ENCODE measurements at regions not wholly inside any gene's neighbourhood (a gene's known extent, or its start where the extent isn't known, plus 50 kb on each side); places are given as distances from the start of the nearest gene placed in this dataset.
"Not testable (repeated sequence)": the region's sequence is repeated elsewhere in the genome, so short reads cannot be mapped to it uniquely, and the experiment has no call there.

GRCh38 chr13:54699831-54700230 lies 1671.2 kb downstream of the OLFM4 start:
- no peak for TF ChIP-seq CTCF (conservative IDR thresholded peaks at IDR 0.05; ENCODE audit: low read depth, low read length)
- no peak overlapping the region for H3K4me3 ChIP-seq (ENCODE audit: low read depth, low read length)
- DNase-seq (ENCODE audit: low read depth): no peak

GRCh38 chr13:54705738-54706137 lies 1677.1 kb downstream of the OLFM4 start:
- no peak for DNase-seq (ENCODE audit: low read depth)
- H3K4me3 ChIP-seq (ENCODE audit: low read depth, low read length): no peak overlapping the region
- no peak for TF ChIP-seq CTCF (conservative IDR thresholded peaks at IDR 0.05; ENCODE audit: low read depth, low read length)

GRCh38 chr13:54706336-54706735 lies 1677.7 kb downstream of the OLFM4 start:
- no peak for DNase-seq (ENCODE audit: low read depth)
- TF ChIP-seq CTCF (conservative IDR thresholded peaks at IDR 0.05; ENCODE audit: low read depth, low read length): no peak
- H3K4me3 ChIP-seq (ENCODE audit: low read depth, low read length): no peak overlapping the region

DNA sequence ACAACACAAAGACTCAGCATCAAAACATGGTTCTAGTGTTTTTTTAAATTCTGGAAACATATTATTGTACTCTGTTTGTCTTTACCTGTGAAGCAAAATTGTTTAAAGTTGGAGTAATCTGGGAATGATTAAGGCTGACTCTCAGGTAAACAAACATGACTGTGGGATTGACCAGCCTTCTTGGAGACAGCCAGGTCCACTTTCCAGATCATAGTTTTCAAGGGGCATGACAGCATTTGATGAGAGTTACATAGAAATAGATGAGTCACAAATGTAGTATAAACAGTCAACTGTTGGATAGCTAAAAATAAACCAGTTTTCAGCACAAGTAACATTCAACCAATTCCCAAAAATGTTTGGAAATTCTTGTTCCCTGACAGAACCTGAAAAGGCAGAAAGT lies 1680.9 kb downstream of the OLFM4 start:
- DNase-seq (ENCODE audit: low read depth): no peak
- TF ChIP-seq CTCF (conservative IDR thresholded peaks at IDR 0.05; ENCODE audit: low read depth, low read length): no peak
- H3K4me3 ChIP-seq (ENCODE audit: low read depth, low read length): no peak overlapping the region

DNA sequence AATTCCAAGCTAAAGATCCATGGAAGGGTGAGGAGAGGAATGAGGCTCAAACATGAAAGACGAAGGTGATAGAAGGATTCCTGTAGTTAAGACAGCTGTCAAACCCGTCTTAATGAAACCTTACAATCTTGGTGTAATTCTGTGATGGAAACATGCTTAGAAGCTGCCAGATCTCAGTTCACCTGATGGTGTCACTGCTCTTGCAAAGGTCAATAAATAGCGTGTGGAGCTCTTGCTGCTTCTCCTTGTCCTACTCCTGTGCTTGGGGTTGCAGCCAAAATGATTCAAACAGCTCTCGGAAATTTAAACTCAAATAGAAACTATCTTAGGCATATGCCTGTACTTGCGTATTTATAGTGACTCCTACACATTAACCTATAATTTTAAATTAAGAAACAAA lies 1705.0 kb downstream of the OLFM4 start:
- H3K4me3 ChIP-seq (ENCODE audit: low read depth, low read length): no peak overlapping the region
- no peak for TF ChIP-seq CTCF (conservative IDR thresholded peaks at IDR 0.05; ENCODE audit: low read depth, low read length)
- DNase-seq (ENCODE audit: low read depth): no peak

GRCh38 chr13:54737211-54737610 lies 1708.6 kb downstream of the OLFM4 start:
- not testable (repeated sequence) for H3K4me3 ChIP-seq (ENCODE audit: low read depth, low read length); DNase-seq (ENCODE audit: low read depth)

- no peak overlapping the region for H3K4me3 ChIP-seq (ENCODE audit: low read depth, low read length)
- TF ChIP-seq CTCF (conservative IDR thresholded peaks at IDR 0.05; ENCODE audit: low read depth, low read length): no peak
- no peak for DNase-seq (ENCODE audit: low read depth)
Measured at GRCh38 chr13:54742984-54743383, 1714.4 kb downstream of the OLFM4 start.

- no peak for DNase-seq (ENCODE audit: low read depth)
- no peak for TF ChIP-seq CTCF (conservative IDR thresholded peaks at IDR 0.05; ENCODE audit: low read depth, low read length)
- H3K4me3 ChIP-seq (ENCODE audit: low read depth, low read length): no peak overlapping the region
Measured at GRCh38 chr13:54744747-54745146, 1716.1 kb downstream of the OLFM4 start.
